Cardiac muscle cell (in vitro differentiated cells and primary cell): ENCODE measurements at regions not wholly inside any gene's neighbourhood (a gene's known extent, or its start where the extent isn't known, plus 50 kb on each side); places are given as distances from the start of the nearest gene placed in this dataset.

Experiments
- DNase-seq, 2 donors: peaks; one replicate each; pipeline versions ENCODE4 v3.0.0 to v3.0.0-alpha.2; 2010 to 2017; ENCODE audit warnings: low read depth in 1 of 2, low spot score in 1 of 2
- H3K27ac ChIP-seq: fragments of 200-600 bp; sonication (generic); 2 replicates; pipeline ENCODE4 v1.5.1; 2016
- H3K27me3 ChIP-seq: fragments of 200-600 bp; sonication (generic); 2 replicates; pipeline ENCODE4 v1.6.0; 2016; ENCODE audit warnings: control low read depth
- H3K36me3 ChIP-seq: fragments of 200-600 bp; sonication (generic); 2 replicates; pipeline ENCODE4 v1.5.1; 2016; ENCODE audit warnings: control low read depth
- H3K4me1 ChIP-seq: fragments of 200-600 bp; sonication (generic); 2 replicates; pipeline ENCODE4 v1.8.1; 2017; ENCODE audit warnings: low read depth, mild to moderate bottlenecking, mixed run types
- H3K4me3 ChIP-seq: fragments of 200-600 bp; sonication (generic); 2 replicates; pipeline ENCODE4 v1.5.1; 2016; ENCODE audit warnings: mild to moderate bottlenecking
- H3K9me3 ChIP-seq: fragments of 200-600 bp; sonication (generic); 2 replicates; pipeline ENCODE4 v1.5.1; 2017; ENCODE audit warnings: low read depth, mild to moderate bottlenecking, control low read depth
- TF ChIP-seq, protein P1 (sequence below): IDR thresholded peaks from 2 replicates; pipeline ENCODE4 v1.5.1; 2012; ENCODE audit warnings: low read depth, mild to moderate bottlenecking, low read length

- H3K36me3 ChIP-seq, result no peaks in the 10 kb centered on the region
- H3K9me3 ChIP-seq, result no peaks in the 10 kb centered on the region
- no peak for DNase-seq
- no peaks in the 10 kb centered on the region for H3K4me1 ChIP-seq
- H3K4me3 ChIP-seq, result no peak overlapping the region
- no peaks in the 10 kb centered on the region for H3K27me3 ChIP-seq
- TF ChIP-seq, protein P1, sequence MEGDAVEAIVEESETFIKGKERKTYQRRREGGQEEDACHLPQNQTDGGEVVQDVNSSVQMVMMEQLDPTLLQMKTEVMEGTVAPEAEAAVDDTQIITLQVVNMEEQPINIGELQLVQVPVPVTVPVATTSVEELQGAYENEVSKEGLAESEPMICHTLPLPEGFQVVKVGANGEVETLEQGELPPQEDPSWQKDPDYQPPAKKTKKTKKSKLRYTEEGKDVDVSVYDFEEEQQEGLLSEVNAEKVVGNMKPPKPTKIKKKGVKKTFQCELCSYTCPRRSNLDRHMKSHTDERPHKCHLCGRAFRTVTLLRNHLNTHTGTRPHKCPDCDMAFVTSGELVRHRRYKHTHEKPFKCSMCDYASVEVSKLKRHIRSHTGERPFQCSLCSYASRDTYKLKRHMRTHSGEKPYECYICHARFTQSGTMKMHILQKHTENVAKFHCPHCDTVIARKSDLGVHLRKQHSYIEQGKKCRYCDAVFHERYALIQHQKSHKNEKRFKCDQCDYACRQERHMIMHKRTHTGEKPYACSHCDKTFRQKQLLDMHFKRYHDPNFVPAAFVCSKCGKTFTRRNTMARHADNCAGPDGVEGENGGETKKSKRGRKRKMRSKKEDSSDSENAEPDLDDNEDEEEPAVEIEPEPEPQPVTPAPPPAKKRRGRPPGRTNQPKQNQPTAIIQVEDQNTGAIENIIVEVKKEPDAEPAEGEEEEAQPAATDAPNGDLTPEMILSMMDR, result no peak
- H3K27ac ChIP-seq, result no peak overlapping the region
Measured at GRCh38 chr5:2135833-2136232, 253.1 kb upstream of the IRX4 start.

DNA sequence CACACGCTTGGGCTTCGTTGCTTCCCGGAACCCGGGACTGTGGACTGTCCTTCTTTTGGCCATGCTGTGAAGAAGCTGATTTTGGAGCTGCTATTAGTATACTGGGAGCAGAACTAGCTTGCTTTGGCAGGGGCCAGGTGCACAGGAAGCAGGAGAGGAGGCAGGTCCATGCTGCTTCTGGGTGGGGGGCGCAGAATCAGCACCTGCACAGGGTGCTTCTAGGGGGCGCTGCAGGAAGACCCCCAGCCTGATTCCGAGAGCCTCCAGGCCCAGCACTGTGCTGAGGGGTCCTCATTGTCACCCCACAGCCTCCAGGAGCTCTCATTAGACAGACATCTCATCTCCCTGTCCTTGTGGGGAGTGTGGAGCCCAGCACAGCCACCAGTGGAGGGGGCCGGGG lies 252.6 kb upstream of the IRX4 start:
- no peaks in the 10 kb centered on the region for H3K36me3 ChIP-seq
- H3K4me3 ChIP-seq, result no peak overlapping the region
- H3K27ac ChIP-seq, result no peak overlapping the region
- DNase-seq, result no peak
- TF ChIP-seq, protein P1, result no peak
- H3K4me1 ChIP-seq, result no peaks in the 10 kb centered on the region
- H3K27me3 ChIP-seq, result no peaks in the 10 kb centered on the region
- H3K9me3 ChIP-seq, result no peaks in the 10 kb centered on the region

DNA sequence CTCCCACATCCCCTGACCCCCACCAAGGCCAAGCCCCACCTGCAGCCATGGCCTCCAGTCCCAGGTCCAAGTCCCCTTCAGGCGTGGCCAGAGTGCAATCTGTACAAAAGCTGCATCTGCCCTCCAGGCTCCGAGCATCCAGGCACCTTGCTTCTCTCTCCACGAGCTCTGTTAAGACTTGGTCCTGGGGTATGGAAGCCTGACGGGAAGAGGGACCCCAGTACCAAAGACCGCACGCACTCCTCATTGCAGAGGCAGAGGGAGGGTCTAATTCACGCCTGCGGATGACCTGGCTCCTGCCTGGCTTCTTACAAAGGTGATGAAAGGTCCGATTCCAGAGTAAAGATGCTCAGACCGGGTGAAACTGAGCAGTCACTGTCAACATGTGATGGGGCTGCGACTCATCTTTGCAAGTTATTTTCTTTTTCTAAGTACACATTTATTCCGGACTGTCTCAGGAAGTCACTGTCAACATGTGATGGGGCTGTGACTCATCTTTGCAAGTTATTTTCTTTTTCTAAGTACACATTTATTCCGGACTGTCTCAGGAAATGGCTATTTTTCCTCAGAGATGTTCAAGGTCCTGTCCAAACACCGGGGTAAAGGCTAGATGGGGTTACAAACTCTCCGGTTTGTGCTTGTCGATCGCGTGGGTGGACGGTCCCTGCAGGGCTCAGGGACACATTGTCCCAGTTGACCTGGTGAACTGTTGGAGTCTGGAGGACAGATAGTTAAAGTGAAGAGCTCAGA lies 252.0 kb upstream of the IRX4 start:
- H3K27me3 ChIP-seq, result no peaks in the 10 kb centered on the region
- no peaks in the 10 kb centered on the region for H3K9me3 ChIP-seq
- no peak for DNase-seq
- no peak overlapping the region for H3K4me3 ChIP-seq
- TF ChIP-seq, protein P1, result no peak
- peaks cover 6% of the 10 kb centered on the region for H3K4me1 ChIP-seq
- H3K36me3 ChIP-seq, result no peaks in the 10 kb centered on the region
- H3K27ac ChIP-seq, result no peak overlapping the region

GRCh38 chr5:2133936-2134335 lies 251.2 kb upstream of the IRX4 start:
- TF ChIP-seq, protein P1, result no peak

GRCh38 chr5:2133080-2133479 lies 250.4 kb upstream of the IRX4 start:
- no peak for DNase-seq
- TF ChIP-seq, protein P1, result no peak
- Histone ChIP-seq H3K4me3 (no peak overlapping the region), H3K36me3 (no peaks in the 10 kb centered on the region), H3K9me3 (no peaks in the 10 kb centered on the region), H3K4me1 (peaks cover 12% of the 10 kb centered on the region), H3K27ac (no peak overlapping the region), H3K27me3 (no peaks in the 10 kb centered on the region)

More at GRCh38 chr5:2133936-2134335, 251.2 kb upstream of the IRX4 start:
- DNase-seq, result no peak
- H3K4me3 ChIP-seq, result no peak overlapping the region
- no peak overlapping the region for H3K27ac ChIP-seq
- no peaks in the 10 kb centered on the region for H3K36me3 ChIP-seq
- H3K9me3 ChIP-seq, result no peaks in the 10 kb centered on the region
- H3K4me1 ChIP-seq, result peaks cover 12% of the 10 kb centered on the region
- no peaks in the 10 kb centered on the region for H3K27me3 ChIP-seq

GRCh38 chr5:2132497-2132847 lies 249.7 kb upstream of the IRX4 start:
- DNase-seq, result no peak
- Histone ChIP-seq H3K9me3 (no peaks in the 10 kb centered on the region), H3K27ac (no peak overlapping the region), H3K4me1 (peaks cover 12% of the 10 kb centered on the region), H3K36me3 (no peaks in the 10 kb centered on the region), H3K27me3 (no peaks in the 10 kb centered on the region), H3K4me3 (no peak overlapping the region)
- TF ChIP-seq, protein P1, result no peak
